NT2/D1 (cell line): ENCODE measurements at regions not wholly inside any gene's neighbourhood (a gene's known extent, or its start where the extent isn't known, plus 50 kb on each side); places are given as distances from the start of the nearest gene placed in this dataset.

Experiments used
- DNase-seq: peaks from one replicate; pipeline ENCODE4 v3.0.0-alpha.2; 2011; ENCODE audit warnings: low read depth, low spot score
- H3K27me3 ChIP-seq: 2 replicates; pipeline ENCODE4 v1.6.0; 2011; ENCODE audit warnings: mild to moderate bottlenecking; ENCODE audit not compliant: insufficient read length, insufficient read depth
- H3K36me3 ChIP-seq: 2 replicates; pipeline ENCODE4 v1.6.1; 2011; ENCODE audit warnings: mild to moderate bottlenecking, low read length, mixed read lengths; ENCODE audit not compliant: insufficient read depth, insufficient read length
- H3K4me1 ChIP-seq: 2 replicates; pipeline ENCODE4 v1.5.1; 2011; ENCODE audit not compliant: insufficient read depth, insufficient read length
- H3K4me3 ChIP-seq: 2 replicates; pipeline ENCODE4 v1.5.1; 2011; ENCODE audit warnings: low read depth; ENCODE audit not compliant: insufficient read length
- H3K9ac ChIP-seq: 2 replicates; pipeline ENCODE4 v1.6.0; 2011; ENCODE audit warnings: low read depth; ENCODE audit not compliant: insufficient read length
- H3K9me3 ChIP-seq: 2 replicates; pipeline ENCODE4 v1.5.1; 2011; ENCODE audit warnings: mild to moderate bottlenecking, low read length; ENCODE audit not compliant: insufficient read depth
- SUZ12 ChIP-seq: IDR thresholded peaks from 2 replicates; pipeline ENCODE4 v1.6.1; 2011; ENCODE audit not compliant: insufficient read length, insufficient read depth; ENCODE audit errors: extremely low read depth
- YY1 ChIP-seq: IDR thresholded peaks from 2 replicates; pipeline ENCODE4 v1.6.1; 2011; ENCODE audit not compliant: insufficient read length, insufficient read depth
- ZNF274 ChIP-seq: IDR thresholded peaks from 2 replicates; pipeline ENCODE4 v1.6.1; 2011; ENCODE audit warnings: mild to moderate bottlenecking, low read depth, low read length

- H3K4me3 ChIP-seq: no peak overlapping the region
- DNase-seq: no peak
- H3K36me3 ChIP-seq: no peaks in the 10 kb centered on the region
- H3K27me3 ChIP-seq: no peaks in the 10 kb centered on the region
- H3K4me1 ChIP-seq: no peaks in the 10 kb centered on the region
- no peaks in the 10 kb centered on the region for H3K9me3 ChIP-seq
- no peak for TF ChIP-seq YY1
- TF ChIP-seq ZNF274: no peak
- TF ChIP-seq SUZ12: no peak
- H3K9ac ChIP-seq: no peak overlapping the region
Measured at GRCh38 chr13:99646866-99647595, 145.8 kb downstream of the TM9SF2 start.

- H3K36me3 ChIP-seq: no peaks in the 10 kb centered on the region
- H3K27me3 ChIP-seq: no peaks in the 10 kb centered on the region
- no peaks in the 10 kb centered on the region for H3K9me3 ChIP-seq
- no peak for DNase-seq
- H3K9ac ChIP-seq: no peak overlapping the region
- no peaks in the 10 kb centered on the region for H3K4me1 ChIP-seq
- TF ChIP-seq ZNF274 (no peak), SUZ12 (no peak), YY1 (no peak)
- H3K4me3 ChIP-seq: no peak overlapping the region
Measured at GRCh38 chr13:99642841-99643240, 141.6 kb downstream of the TM9SF2 start.

DNA sequence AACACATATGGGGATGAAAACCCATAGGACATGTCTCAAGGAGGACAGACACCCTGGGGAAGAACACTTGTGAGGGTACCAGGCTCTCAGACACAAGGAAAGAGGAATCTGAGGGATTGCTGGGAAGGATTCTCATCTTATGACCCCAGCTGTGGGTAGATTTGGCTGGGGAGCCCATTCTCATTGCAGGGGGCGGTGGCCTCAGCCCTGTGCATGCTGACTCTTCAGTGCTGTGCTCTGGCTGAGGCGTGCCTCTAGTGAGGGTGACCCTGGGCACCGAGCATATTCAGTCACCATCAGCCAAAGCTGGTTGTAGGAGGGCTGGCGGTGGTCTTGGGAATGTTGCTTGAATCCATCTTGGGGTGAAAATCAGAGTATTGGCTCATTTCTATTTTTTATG lies 140.7 kb downstream of the TM9SF2 start:
- no peak for DNase-seq
- no peaks in the 10 kb centered on the region for H3K9me3 ChIP-seq
- H3K4me1 ChIP-seq: no peaks in the 10 kb centered on the region
- H3K27me3 ChIP-seq: no peaks in the 10 kb centered on the region
- H3K4me3 ChIP-seq: no peak overlapping the region
- TF ChIP-seq SUZ12: no peak
- no peak for TF ChIP-seq YY1
- no peaks in the 10 kb centered on the region for H3K36me3 ChIP-seq
- H3K9ac ChIP-seq: no peak overlapping the region

- DNase-seq: no peak
- H3K9me3 ChIP-seq: no peaks in the 10 kb centered on the region
Measured at GRCh38 chr13:99640260-99640659, 139.0 kb downstream of the TM9SF2 start.

DNA sequence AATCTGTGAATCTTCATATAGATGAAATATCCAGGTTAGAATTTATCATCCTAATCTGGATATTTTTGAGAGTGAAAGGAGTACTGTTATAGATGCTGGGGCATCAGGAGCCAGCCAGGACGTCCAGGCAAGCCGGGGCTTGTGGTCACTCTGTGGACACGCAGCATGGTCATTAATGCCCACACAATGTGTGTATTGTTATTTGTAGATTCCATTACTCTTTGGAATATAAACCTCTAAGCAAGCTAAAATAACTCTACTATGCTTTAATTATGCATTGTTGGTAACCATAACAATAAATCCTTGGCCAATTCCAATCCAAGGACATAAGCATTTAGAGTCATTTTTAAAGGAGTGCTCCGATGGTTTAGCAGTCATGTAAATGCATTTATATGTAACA lies 137.9 kb downstream of the TM9SF2 start:
- H3K9me3 ChIP-seq: no peaks in the 10 kb centered on the region
- no peaks in the 10 kb centered on the region for H3K36me3 ChIP-seq
- TF ChIP-seq ZNF274 (no peak), YY1 (no peak), SUZ12 (no peak)
- H3K4me3 ChIP-seq: no peak overlapping the region
- H3K27me3 ChIP-seq: no peaks in the 10 kb centered on the region
- no peak overlapping the region for H3K9ac ChIP-seq
- no peak for DNase-seq
- H3K4me1 ChIP-seq: no peaks in the 10 kb centered on the region

More at GRCh38 chr13:99640260-99640659, 139.0 kb downstream of the TM9SF2 start:
- no peak overlapping the region for H3K4me3 ChIP-seq
- no peaks in the 10 kb centered on the region for H3K36me3 ChIP-seq
- TF ChIP-seq YY1: no peak
- TF ChIP-seq ZNF274: no peak
- TF ChIP-seq SUZ12: no peak
- no peaks in the 10 kb centered on the region for H3K4me1 ChIP-seq
- no peaks in the 10 kb centered on the region for H3K27me3 ChIP-seq
- no peak overlapping the region for H3K9ac ChIP-seq

DNA sequence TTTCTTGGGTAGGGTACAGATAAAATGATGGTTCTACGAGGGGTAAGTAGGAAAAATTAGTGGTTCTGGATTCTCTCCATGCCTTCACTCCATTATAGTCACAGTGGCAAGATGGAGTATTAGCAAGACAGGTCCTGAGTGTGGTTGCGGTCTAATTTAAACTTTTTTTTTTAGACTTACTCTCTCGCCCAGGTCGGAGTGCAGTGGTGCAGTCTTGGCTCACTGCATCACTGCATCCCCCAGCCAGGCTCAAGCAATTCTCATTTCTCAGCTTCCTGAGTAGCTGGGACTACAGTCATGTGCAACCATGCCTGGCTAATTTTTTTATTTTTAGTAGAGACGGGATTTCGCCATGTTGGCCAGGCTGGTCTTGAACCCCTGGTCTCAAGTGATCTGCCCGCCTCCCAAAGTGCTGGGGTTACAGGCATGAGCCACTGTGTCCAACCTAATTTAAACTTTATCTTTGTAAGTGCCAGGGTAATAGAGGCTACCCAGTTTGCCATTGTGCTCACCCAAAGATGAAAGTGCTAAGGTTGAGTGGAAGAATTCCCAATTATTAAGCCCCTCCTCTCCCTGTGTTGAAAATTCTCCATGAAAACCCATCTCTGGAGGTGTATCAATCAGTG lies 135.6 kb downstream of the TM9SF2 start:
- Histone ChIP-seq H3K27me3 (no peaks in the 10 kb centered on the region), H3K4me3 (no peak overlapping the region), H3K9me3 (no peaks in the 10 kb centered on the region), H3K36me3 (no peaks in the 10 kb centered on the region), H3K9ac (no peak overlapping the region), H3K4me1 (no peaks in the 10 kb centered on the region)
- no peak for TF ChIP-seq ZNF274
- no peak for DNase-seq

- Histone ChIP-seq H3K9me3 (no peaks in the 10 kb centered on the region), H3K4me3 (no peak overlapping the region), H3K36me3 (no peaks in the 10 kb centered on the region), H3K27me3 (no peaks in the 10 kb centered on the region), H3K4me1 (no peaks in the 10 kb centered on the region), H3K9ac (no peak overlapping the region)
- no peak for DNase-seq
- no peak for TF ChIP-seq SUZ12
- no peak for TF ChIP-seq ZNF274
- TF ChIP-seq YY1: no peak
Measured at GRCh38 chr13:99636306-99636705, 135.0 kb downstream of the TM9SF2 start.
